Activated CD4-positive, alpha-beta T cell treated with anti-CD3 and anti-CD28 coated beads, Interleukin-2, amount 50 U/mL, for 16 hours (primary cell): ENCODE measurements at regions not wholly inside any gene's neighbourhood (a gene's known extent, or its start where the extent isn't known, plus 50 kb on each side); places are given as distances from the start of the nearest gene placed in this dataset.

ENCODE experiments used
- DNase-seq: peaks from one replicate; pipeline ENCODE4 v3.0.0-alpha.2; 2020

- DNase-seq: no peak
These were observed 141.8 kb upstream of the DYRK2 start for GRCh38 chr12:67506739-67507138.

- no peak for DNase-seq
These were observed 139.7 kb upstream of the DYRK2 start for GRCh38 chr12:67508830-67509229.

GRCh38 chr12:67509666-67510386 lies 138.7 kb upstream of the DYRK2 start:
- DNase-seq: no peak

- DNase-seq: no peak
These were observed 136.5 kb upstream of the DYRK2 start for GRCh38 chr12:67512061-67512460.

- DNase-seq: no peak
These were observed 134.0 kb upstream of the DYRK2 start for GRCh38 chr12:67514502-67514901.

GRCh38 chr12:67515679-67516340 lies 132.7 kb upstream of the DYRK2 start:
- peak; percentile 6 for DNase-seq

- no peak for DNase-seq
These were observed 131.2 kb upstream of the DYRK2 start for GRCh38 chr12:67517181-67517887.

- no peak for DNase-seq
These were observed 128.8 kb upstream of the DYRK2 start for GRCh38 chr12:67519484-67520433.

GRCh38 chr12:67520606-67521005 lies 127.9 kb upstream of the DYRK2 start:
- DNase-seq: no peak

GRCh38 chr12:67522222-67522621 lies 126.3 kb upstream of the DYRK2 start:
- no peak for DNase-seq

GRCh38 chr12:67523538-67523937 lies 125.0 kb upstream of the DYRK2 start:
- no peak for DNase-seq

GRCh38 chr12:67524861-67525616 lies 123.5 kb upstream of the DYRK2 start:
- no peak for DNase-seq

GRCh38 chr12:67525617-67525884 lies 123.0 kb upstream of the DYRK2 start:
- no peak for DNase-seq

GRCh38 chr12:67526129-67526528 lies 122.4 kb upstream of the DYRK2 start:
- DNase-seq: no peak

- DNase-seq: no peak
These were observed 117.5 kb upstream of the DYRK2 start for GRCh38 chr12:67531051-67531450.

- DNase-seq: no peak
These were observed 117.0 kb upstream of the DYRK2 start for GRCh38 chr12:67531501-67531900.

GRCh38 chr12:67533159-67533558 lies 115.4 kb upstream of the DYRK2 start:
- no peak for DNase-seq

GRCh38 chr12:67534046-67534445 lies 114.5 kb upstream of the DYRK2 start:
- no peak for DNase-seq

GRCh38 chr12:67534681-67535080 lies 113.9 kb upstream of the DYRK2 start:
- no peak for DNase-seq

GRCh38 chr12:67535176-67535575 lies 113.4 kb upstream of the DYRK2 start:
- no peak for DNase-seq

- no peak for DNase-seq
These were observed 112.6 kb upstream of the DYRK2 start for GRCh38 chr12:67535971-67536370.

- DNase-seq: no peak
These were observed 109.2 kb upstream of the DYRK2 start for GRCh38 chr12:67539329-67539728.
